SU-DHL-6 (cell line): ENCODE measurements at regions not wholly inside any gene's neighbourhood (a gene's known extent, or its start where the extent isn't known, plus 50 kb on each side); places are given as distances from the start of the nearest gene placed in this dataset.

Source experiments
- H2AFZ ChIP-seq: fragments of 200-600 bp; sonication (generic); 2 replicates; pipeline ENCODE4 v1.6.1; 2014; ENCODE audit warnings: low read depth, mild to moderate bottlenecking, moderate library complexity, mixed read lengths, antibody characterized with exemption, low read length; ENCODE audit not compliant: severe bottlenecking
- H3F3A ChIP-seq: fragments of 200-600 bp; shearing (Covaris generic); 2 replicates; pipeline ENCODE4 v1.6.0; 2016; ENCODE audit warnings: antibody characterized with exemption, mild to moderate bottlenecking; ENCODE audit not compliant: insufficient read depth
- H3K27ac ChIP-seq: fragments of 200-600 bp; sonication (generic); 2 replicates; pipeline ENCODE4 v1.5.1; 2016; ENCODE audit warnings: low read depth, mild to moderate bottlenecking, low read length, moderate library complexity, mixed read lengths
- H3K27me3 ChIP-seq: fragments of 200-600 bp; sonication (generic), shearing (Covaris generic); 2 replicates; pipeline ENCODE4 v1.6.0; 2014; ENCODE audit warnings: mild to moderate bottlenecking, low read length
- H3K36me3 ChIP-seq: fragments of 200-600 bp; sonication (generic); 2 replicates; pipeline ENCODE4 v1.6.1; 2014; ENCODE audit warnings: mild to moderate bottlenecking, low read length, mixed read lengths
- H3K4me2 ChIP-seq: fragments of 300-600, 200-600 bp; shearing (Covaris generic), sonication (generic); 2 replicates; pipeline ENCODE4 v1.6.0; 2014; ENCODE audit warnings: low read length, low read depth, mild to moderate bottlenecking; ENCODE audit not compliant: poor library complexity, severe bottlenecking
- H3K4me3 ChIP-seq: fragments of 200-600 bp; sonication (generic); 2 replicates; pipeline ENCODE4 v1.5.1; 2014; ENCODE audit warnings: antibody characterized with exemption, low read length, mild to moderate bottlenecking, mixed read lengths; ENCODE audit not compliant: insufficient read depth, poor library complexity, severe bottlenecking
- H3K79me2 ChIP-seq: fragments of 200-600 bp; sonication (generic); 2 replicates; pipeline ENCODE4 v1.6.1; 2014; ENCODE audit warnings: mild to moderate bottlenecking, low read length, moderate library complexity; ENCODE audit not compliant: insufficient read depth
- H3K9ac ChIP-seq: fragments of 200-600 bp; sonication (generic); 2 replicates; pipeline ENCODE4 v1.7.0; 2014; ENCODE audit warnings: mild to moderate bottlenecking, low read length
- H3K9me2 ChIP-seq: fragments of 200-600 bp; sonication (generic); replicated peaks from 2 replicates; pipeline ENCODE4 v1.6.1; 2014; ENCODE audit warnings: low read length; ENCODE audit not compliant: insufficient read depth
- H3K9me3 ChIP-seq: fragments of 200-600 bp; sonication (generic); 2 replicates; pipeline ENCODE4 v1.6.1; 2014; ENCODE audit warnings: low read length, mixed read lengths; ENCODE audit not compliant: insufficient read depth
- H4K20me1 ChIP-seq: fragments of 200-600 bp; sonication (generic); 2 replicates; pipeline ENCODE4 v1.6.1; 2014; ENCODE audit warnings: low read depth, mild to moderate bottlenecking, antibody characterized with exemption, low read length, moderate library complexity, mixed read lengths
- EZH2phosphoT487 ChIP-seq: fragments of 200-600 bp; sonication (generic), shearing (Covaris generic); conservative IDR thresholded peaks from 2 replicates; pipeline ENCODE4 v1.6.1; 2018; ENCODE audit warnings: mild to moderate bottlenecking, antibody characterized with exemption, low read length, moderate library complexity, mixed read lengths
- TF ChIP-seq, protein P1 (sequence below): fragments of 200-600 bp; sonication (generic); IDR thresholded peaks from one replicate; pipeline ENCODE4 v1.5.1; 2017; ENCODE audit warnings: antibody characterized with exemption, mild to moderate bottlenecking, low read length, moderate library complexity; ENCODE audit not compliant: insufficient read depth, poor library complexity, severe bottlenecking

DNA sequence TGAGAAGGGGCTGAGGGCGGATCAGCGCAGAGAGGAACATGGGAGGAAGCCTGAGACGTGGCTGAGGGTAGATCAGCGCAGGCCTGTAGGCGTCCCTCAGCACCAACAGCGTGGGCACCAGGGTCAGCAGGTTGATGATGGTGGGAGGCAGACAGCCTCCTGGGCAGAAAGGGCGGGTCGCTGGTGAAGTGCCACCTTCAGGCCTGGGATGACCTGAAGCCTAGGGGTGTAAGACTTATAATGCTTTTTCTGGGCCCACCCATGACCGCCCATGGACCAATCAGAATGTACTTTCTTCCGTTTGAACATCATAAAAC lies 462.1 kb downstream of the TBC1D32 start:
- Histone ChIP-seq H3K9me3 (no peaks in the 10 kb centered on the region), H3K4me3 (no peak overlapping the region), H3K79me2 (no peaks in the 10 kb centered on the region), H3F3A (no peaks in the 10 kb centered on the region), H3K9ac (no peak overlapping the region), H4K20me1 (no peaks in the 10 kb centered on the region), H2AFZ (no peak overlapping the region), H3K27me3 (no peaks in the 10 kb centered on the region), H3K36me3 (no peaks in the 10 kb centered on the region), H3K4me2 (no peak overlapping the region), H3K27ac (no peak overlapping the region), H3K9me2 (no peaks in the 10 kb centered on the region)
- TF ChIP-seq, protein P1, sequence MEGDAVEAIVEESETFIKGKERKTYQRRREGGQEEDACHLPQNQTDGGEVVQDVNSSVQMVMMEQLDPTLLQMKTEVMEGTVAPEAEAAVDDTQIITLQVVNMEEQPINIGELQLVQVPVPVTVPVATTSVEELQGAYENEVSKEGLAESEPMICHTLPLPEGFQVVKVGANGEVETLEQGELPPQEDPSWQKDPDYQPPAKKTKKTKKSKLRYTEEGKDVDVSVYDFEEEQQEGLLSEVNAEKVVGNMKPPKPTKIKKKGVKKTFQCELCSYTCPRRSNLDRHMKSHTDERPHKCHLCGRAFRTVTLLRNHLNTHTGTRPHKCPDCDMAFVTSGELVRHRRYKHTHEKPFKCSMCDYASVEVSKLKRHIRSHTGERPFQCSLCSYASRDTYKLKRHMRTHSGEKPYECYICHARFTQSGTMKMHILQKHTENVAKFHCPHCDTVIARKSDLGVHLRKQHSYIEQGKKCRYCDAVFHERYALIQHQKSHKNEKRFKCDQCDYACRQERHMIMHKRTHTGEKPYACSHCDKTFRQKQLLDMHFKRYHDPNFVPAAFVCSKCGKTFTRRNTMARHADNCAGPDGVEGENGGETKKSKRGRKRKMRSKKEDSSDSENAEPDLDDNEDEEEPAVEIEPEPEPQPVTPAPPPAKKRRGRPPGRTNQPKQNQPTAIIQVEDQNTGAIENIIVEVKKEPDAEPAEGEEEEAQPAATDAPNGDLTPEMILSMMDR, result no peak
- no peak for TF ChIP-seq EZH2phosphoT487

DNA sequence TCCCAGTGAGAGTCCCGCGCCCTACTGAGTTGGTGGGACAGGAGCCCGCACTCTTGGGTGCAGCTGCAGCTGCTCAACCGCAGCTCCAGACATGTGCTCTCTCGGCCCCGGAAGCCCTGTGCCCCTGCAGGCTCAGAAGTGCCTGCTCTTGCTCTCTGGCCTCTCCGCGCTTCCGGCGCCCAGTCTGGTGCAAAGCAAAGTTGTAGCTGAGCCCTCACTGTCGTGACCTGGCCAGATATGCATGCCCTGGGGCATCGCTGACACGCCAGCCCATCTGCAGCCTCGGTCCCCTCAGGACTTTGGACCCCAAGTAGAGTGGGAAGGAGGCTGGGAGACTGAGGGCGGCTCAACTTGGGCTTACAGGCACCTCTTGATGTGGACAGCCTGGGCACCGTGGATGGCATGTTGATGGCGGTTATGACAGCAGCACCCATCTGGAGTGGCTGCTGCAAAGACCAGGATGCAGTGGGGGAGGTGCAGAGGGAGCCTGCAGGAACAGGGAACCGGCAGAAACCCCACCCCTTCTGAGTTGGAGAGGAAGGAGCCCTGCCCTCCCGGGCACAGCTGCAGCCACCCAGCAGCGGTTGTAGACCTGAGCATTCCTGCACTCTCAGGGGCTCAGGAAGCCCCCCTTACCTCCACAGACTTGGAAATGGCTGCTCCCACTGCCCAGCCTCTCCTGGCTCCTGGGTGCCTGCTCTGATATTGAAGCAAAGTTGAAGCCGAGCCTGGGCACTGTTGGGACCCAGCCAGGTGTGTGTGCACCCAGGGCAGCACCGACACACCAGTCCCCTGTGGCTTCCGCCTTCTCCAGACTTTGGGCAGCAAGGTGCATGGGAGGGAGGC lies 462.6 kb downstream of the TBC1D32 start:
- H3K9me2 ChIP-seq, result no peaks in the 10 kb centered on the region
- H3K9me3 ChIP-seq, result no peaks in the 10 kb centered on the region
- H3K79me2 ChIP-seq, result no peaks in the 10 kb centered on the region
- H2AFZ ChIP-seq, result no peak overlapping the region
- H3K27ac ChIP-seq, result no peak overlapping the region
- H3F3A ChIP-seq, result no peaks in the 10 kb centered on the region
- H3K4me3 ChIP-seq, result no peak overlapping the region
- H4K20me1 ChIP-seq, result no peaks in the 10 kb centered on the region
- H3K4me2 ChIP-seq, result no peak overlapping the region
- no peak overlapping the region for H3K9ac ChIP-seq
- H3K36me3 ChIP-seq, result no peaks in the 10 kb centered on the region
- TF ChIP-seq EZH2phosphoT487, result no peak
- TF ChIP-seq, protein P1, result no peak
- no peaks in the 10 kb centered on the region for H3K27me3 ChIP-seq

DNA sequence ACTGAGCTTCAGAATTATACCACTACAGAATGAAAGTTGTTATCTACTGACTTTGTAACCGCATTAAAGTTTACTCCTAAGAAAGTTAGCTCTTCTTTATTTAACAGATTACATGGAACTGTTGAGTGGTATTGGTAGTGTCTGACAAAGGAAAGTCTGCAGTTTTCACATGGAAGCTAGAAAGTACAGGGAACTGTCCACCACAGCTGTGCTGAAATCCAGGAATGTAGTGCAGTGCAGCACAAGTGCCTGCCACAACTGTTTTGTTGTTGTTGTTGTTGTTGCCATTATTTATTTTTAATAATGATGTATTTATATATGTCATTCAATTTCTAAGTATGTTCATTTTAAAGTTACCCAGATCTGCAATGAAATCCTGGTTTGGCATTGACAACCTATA lies 464.9 kb downstream of the TBC1D32 start:
- H3K9me3 ChIP-seq, result no peaks in the 10 kb centered on the region
- H4K20me1 ChIP-seq, result no peaks in the 10 kb centered on the region
- no peaks in the 10 kb centered on the region for H3K36me3 ChIP-seq
- H2AFZ ChIP-seq, result no peak overlapping the region
- no peak overlapping the region for H3K4me2 ChIP-seq
- no peak overlapping the region for H3K27ac ChIP-seq
- H3K9ac ChIP-seq, result no peak overlapping the region
- no peak for TF ChIP-seq EZH2phosphoT487
- TF ChIP-seq, protein P1, result no peak
- no peak overlapping the region for H3K4me3 ChIP-seq
- no peaks in the 10 kb centered on the region for H3K9me2 ChIP-seq
- H3K79me2 ChIP-seq, result no peaks in the 10 kb centered on the region
- no peaks in the 10 kb centered on the region for H3K27me3 ChIP-seq
- H3F3A ChIP-seq, result no peaks in the 10 kb centered on the region
